Activated CD4-positive, alpha-beta T cell treated with anti-CD3 and anti-CD28 coated beads for 36 hours (primary cell): ENCODE measurements at regions not wholly inside any gene's neighbourhood (a gene's known extent, or its start where the extent isn't known, plus 50 kb on each side); places are given as distances from the start of the nearest gene placed in this dataset.

Source experiments
- ATAC-seq: fragments of 200-7000 bp; cut with Tn5 transposase; one replicate; pipeline ENCODE4 v1.10.0; 2021; ENCODE audit warnings: mild to moderate bottlenecking, moderate library complexity
- CTCF ChIA-PET: fragments of 350-600 bp; sonication (Branson Sonifier 250); formaldehyde crosslinking; loops from one replicate; lab custom pipeline; 2021; ENCODE audit warnings: antibody characterized with exemption; lab: Charles Lee
- POLR2A ChIA-PET: fragments of 350-600 bp; sonication (Branson Sonifier 250); formaldehyde crosslinking; loops from one replicate; lab custom pipeline; 2021; ENCODE audit warnings: antibody characterized with exemption, inconsistent platforms; lab: Charles Lee
- DNase-seq: peaks from one replicate; pipeline ENCODE4 v3.0.0-alpha.2; 2020
- H3K27ac Mint-ChIP-seq: one replicate; pipeline ENCODE4 v1.8.0; 2021; ENCODE audit warnings: mixed read lengths
- H3K27me3 Mint-ChIP-seq: one replicate; pipeline ENCODE4 v1.8.0; 2021; ENCODE audit warnings: mixed read lengths
- H3K36me3 Mint-ChIP-seq: one replicate; pipeline ENCODE4 v1.8.0; 2021; ENCODE audit warnings: low read depth, mixed read lengths
- H3K4me1 Mint-ChIP-seq: one replicate; pipeline ENCODE4 v1.8.0; 2021; ENCODE audit warnings: mixed read lengths
- H3K4me3 Mint-ChIP-seq: one replicate; pipeline ENCODE4 v1.8.0; 2021; ENCODE audit warnings: mild to moderate bottlenecking, moderate library complexity, mixed read lengths
- H3K9me3 Mint-ChIP-seq: one replicate; pipeline ENCODE4 v1.8.0; 2021; ENCODE audit warnings: low read depth, mixed read lengths
- intact Hi-C, 2 experiments: fragments of 100-400 bp; cut with DNase I in 1 of 2; cut with micrococcal nuclease in 1 of 2; formaldehyde crosslinking; loops; one replicate each; pipeline versions ENCODE4 v1.14.2 to v1.15.1; 2022 to 2024; cut with DNase I, micrococcal nuclease

DNA sequence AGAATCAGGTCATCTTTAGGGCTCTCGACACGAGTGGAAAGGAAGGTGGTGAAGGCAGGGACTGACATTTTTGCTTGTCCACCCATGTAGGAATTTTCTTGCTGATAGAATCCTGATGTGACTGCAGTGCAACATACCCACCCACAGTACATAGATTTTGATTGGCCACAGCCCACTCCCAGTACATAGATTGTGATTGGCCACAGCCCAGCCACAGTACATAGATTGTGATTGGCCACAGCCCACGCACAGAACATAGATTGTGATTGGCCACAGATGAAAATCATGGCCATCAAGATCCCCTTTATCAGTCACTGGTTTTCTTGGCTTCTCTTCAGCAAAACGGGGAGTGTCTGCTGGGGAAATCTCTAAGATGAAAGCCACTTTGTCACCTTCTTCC is 1041.5 kb downstream of the AACS start:
- CTCF ChIA-PET = no interaction called here
- H3K27ac Mint-ChIP-seq = no peak overlapping the region
- DNase-seq = no peak
- H3K4me1 Mint-ChIP-seq = no peaks in the 10 kb centered on the region
- peaks cover 2% of the 10 kb centered on the region for H3K27me3 Mint-ChIP-seq
- intact Hi-C loops = no loop called here
- H3K9me3 Mint-ChIP-seq = no peaks in the 10 kb centered on the region
- ATAC-seq = no peak
- POLR2A ChIA-PET = no interaction called here
- H3K4me3 Mint-ChIP-seq = no peak overlapping the region
- H3K36me3 Mint-ChIP-seq = no peaks in the 10 kb centered on the region

GRCh38 chr12:126107659-126108058 is 1042.4 kb downstream of the AACS start:
- intact Hi-C loops = no loop called here
- Mint-ChIP-seq H3K36me3 (no peaks in the 10 kb centered on the region), H3K27ac (no peak overlapping the region), H3K4me1 (no peaks in the 10 kb centered on the region), H3K27me3 (peaks cover 2% of the 10 kb centered on the region), H3K4me3 (no peak overlapping the region), H3K9me3 (no peaks in the 10 kb centered on the region)
- ChIA-PET POLR2A (no interaction called here), CTCF (no interaction called here)
- DNase-seq = no peak
- no peak for ATAC-seq

DNA sequence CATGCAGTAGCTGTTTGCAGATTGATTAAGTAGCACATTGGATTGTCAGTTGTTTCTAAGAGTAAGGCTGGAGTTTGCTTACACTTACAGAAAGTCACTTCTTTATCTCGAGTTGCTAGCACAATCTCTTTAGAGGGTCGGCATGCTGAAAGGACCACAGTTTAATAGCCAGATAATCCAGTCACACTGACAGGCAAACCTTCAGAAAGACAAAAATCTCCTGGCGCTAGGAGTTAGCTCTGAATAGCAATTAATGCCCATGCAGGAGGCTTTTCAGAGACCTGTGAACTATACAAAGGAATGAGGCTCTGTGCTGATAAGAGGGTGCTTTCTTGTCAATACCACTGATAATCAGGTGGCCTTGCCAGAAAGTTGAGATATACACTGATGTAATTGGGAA is 1043.0 kb downstream of the AACS start:
- H3K36me3 Mint-ChIP-seq = no peaks in the 10 kb centered on the region
- intact Hi-C loops = no loop called here
- DNase-seq (no peak), ATAC-seq (no peak)
- no peak overlapping the region for H3K27ac Mint-ChIP-seq
- no peaks in the 10 kb centered on the region for H3K9me3 Mint-ChIP-seq
- H3K4me3 Mint-ChIP-seq = no peak overlapping the region
- CTCF ChIA-PET = no interaction called here
- peaks cover 2% of the 10 kb centered on the region for H3K27me3 Mint-ChIP-seq
- no peaks in the 10 kb centered on the region for H3K4me1 Mint-ChIP-seq
- POLR2A ChIA-PET = no interaction called here

DNA sequence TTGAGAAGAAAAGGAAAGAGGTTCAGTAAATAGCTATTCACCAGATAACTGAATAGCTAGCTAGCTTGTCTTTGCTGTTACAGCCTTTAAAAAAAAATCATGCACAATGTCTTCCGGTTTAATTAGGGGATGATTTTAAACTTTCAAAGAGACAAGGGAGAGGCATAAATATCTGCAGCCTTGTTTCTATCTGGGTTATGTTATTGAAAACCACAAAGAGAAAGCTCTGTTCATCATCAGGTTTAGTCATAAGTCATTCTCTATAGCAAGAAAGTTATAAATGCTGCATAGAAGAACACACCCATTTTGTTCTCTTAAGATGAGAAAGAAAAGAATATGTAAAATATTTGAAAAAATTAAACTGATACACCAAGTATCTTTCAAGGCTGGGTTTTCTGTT is 1046.9 kb downstream of the AACS start:
- ChIA-PET CTCF (no interaction called here), POLR2A (no interaction called here)
- Mint-ChIP-seq H3K27ac (no peak overlapping the region), H3K27me3 (peaks cover 2% of the 10 kb centered on the region), H3K4me3 (no peak overlapping the region), H3K4me1 (no peaks in the 10 kb centered on the region), H3K9me3 (no peaks in the 10 kb centered on the region), H3K36me3 (no peaks in the 10 kb centered on the region)
- intact Hi-C loops = no loop called here
- ATAC-seq = no peak
- DNase-seq = no peak

DNA sequence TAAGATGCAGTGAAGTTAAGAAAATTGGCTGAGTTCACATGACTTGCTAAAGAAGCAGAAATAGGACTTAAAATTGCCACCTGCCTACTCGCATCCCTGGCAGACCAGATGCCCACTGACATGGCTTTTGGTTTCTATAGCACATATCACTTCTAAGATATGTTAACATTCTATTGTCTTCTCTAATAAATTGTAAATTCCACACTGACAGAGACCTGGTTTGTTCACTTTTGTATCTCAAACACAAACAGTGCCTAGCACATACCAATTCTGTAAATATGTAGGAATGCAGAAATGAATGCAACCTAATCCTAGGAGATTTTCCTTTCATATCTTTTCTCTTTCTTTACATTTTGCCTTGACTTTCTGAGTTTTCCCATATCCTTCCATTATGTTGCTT is 1047.6 kb downstream of the AACS start:
- ATAC-seq (no peak), DNase-seq (no peak)
- Mint-ChIP-seq H3K27me3 (peaks cover 2% of the 10 kb centered on the region), H3K36me3 (no peaks in the 10 kb centered on the region), H3K4me3 (no peak overlapping the region), H3K27ac (no peak overlapping the region), H3K4me1 (no peaks in the 10 kb centered on the region), H3K9me3 (no peaks in the 10 kb centered on the region)
- intact Hi-C loops = no loop called here
- POLR2A ChIA-PET = no interaction called here
- CTCF ChIA-PET = no interaction called here

DNA sequence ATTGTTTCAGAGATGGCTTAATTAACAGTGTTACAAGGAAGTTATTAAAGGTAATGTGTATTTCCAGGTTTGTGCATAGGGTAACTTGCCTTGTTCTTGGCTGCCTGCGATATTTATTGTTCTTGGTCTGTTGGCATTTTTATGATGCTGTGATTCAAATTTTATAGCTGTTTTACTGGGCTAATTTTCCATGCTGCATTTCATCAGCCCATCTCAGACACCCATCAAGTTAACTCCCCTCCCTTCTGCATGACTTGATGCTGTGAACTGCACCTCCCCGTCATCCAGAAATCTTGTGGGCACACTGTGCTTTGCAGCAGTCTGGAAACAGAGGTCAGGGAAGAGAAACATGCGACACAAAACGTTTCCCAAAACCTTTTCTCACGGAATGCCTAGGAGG is 1049.2 kb downstream of the AACS start:
- Mint-ChIP-seq H3K36me3 (no peaks in the 10 kb centered on the region), H3K4me3 (no peak overlapping the region), H3K27ac (no peak overlapping the region), H3K27me3 (peaks cover 2% of the 10 kb centered on the region), H3K9me3 (peaks cover 2% of the 10 kb centered on the region), H3K4me1 (no peaks in the 10 kb centered on the region)
- POLR2A ChIA-PET = no interaction called here
- DNase-seq (no peak), ATAC-seq (no peak)
- CTCF ChIA-PET = no interaction called here
- intact Hi-C loops = no loop called here

DNA sequence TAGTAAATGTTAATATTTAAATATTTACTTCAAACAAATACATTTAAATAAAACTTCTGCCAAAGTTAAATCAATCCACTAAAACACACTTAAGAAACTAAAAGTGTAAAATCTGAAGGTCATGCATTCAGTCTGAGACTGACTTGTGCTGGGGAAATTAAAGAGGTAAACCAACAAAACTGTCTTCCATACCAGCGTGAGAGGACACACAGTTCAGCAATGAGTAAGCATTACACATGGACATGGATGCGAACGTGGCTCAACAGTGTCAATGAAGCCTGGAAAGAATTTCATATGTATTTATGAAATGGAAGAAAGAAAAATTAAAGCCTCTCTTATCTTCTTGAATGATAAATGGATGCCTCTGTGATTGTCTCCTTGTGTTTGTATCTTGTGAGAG is 1052.3 kb downstream of the AACS start:
- no peaks in the 10 kb centered on the region for H3K36me3 Mint-ChIP-seq
- POLR2A ChIA-PET = no interaction called here
- no peak overlapping the region for H3K4me3 Mint-ChIP-seq
- DNase-seq = no peak
- H3K9me3 Mint-ChIP-seq = peaks cover 2% of the 10 kb centered on the region
- H3K27ac Mint-ChIP-seq = no peak overlapping the region
- peaks cover 2% of the 10 kb centered on the region for H3K27me3 Mint-ChIP-seq
- ATAC-seq = no peak
- no peaks in the 10 kb centered on the region for H3K4me1 Mint-ChIP-seq
- CTCF ChIA-PET = no interaction called here
- intact Hi-C loops = no loop called here

DNA sequence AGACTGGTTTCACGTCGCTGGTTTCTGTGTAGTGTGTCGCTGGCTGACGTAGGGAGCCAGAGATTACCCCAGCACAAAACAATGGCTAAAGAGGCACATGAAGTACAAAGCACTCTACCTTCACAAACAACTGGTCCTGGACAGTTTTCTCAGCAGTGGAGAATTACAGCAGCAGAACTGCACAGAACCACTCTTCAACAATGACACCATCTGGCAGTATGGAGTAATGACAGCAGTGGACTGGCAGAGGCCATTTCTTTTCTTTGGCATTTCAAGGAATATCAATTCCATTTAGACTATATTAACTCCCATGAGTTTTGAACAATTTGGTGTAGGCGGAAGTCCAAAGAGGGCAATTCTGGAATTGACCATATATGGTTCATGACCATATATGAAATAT is 1074.1 kb downstream of the AACS start:
- ChIA-PET POLR2A (no interaction called here), CTCF (interaction anchor here (0.6 kb wide), 1 partner anchor 46 kb away, joined by 3 read pairs; no protein-coding TSS in a partner anchor)
- H3K9me3 Mint-ChIP-seq = peaks cover 39% of the 10 kb centered on the region
- no peaks in the 10 kb centered on the region for H3K4me1 Mint-ChIP-seq
- no peak for DNase-seq
- intact Hi-C loops = no loop called here
- H3K27ac Mint-ChIP-seq = no peak overlapping the region
- peaks cover 10% of the 10 kb centered on the region for H3K36me3 Mint-ChIP-seq
- H3K4me3 Mint-ChIP-seq = no peak overlapping the region
- no peaks in the 10 kb centered on the region for H3K27me3 Mint-ChIP-seq
- ATAC-seq = no peak

GRCh38 chr12:126144603-126145002 is 1079.4 kb downstream of the AACS start:
- Mint-ChIP-seq H3K27me3 (no peaks in the 10 kb centered on the region), H3K36me3 (no peaks in the 10 kb centered on the region), H3K4me1 (no peaks in the 10 kb centered on the region), H3K4me3 (no peak overlapping the region), H3K9me3 (peaks cover 10% of the 10 kb centered on the region), H3K27ac (no peak overlapping the region)
- POLR2A ChIA-PET = no interaction called here
- ATAC-seq = no peak
- no peak for DNase-seq
- CTCF ChIA-PET = interaction anchor here (0.7 kb wide), 1 partner anchor 53 kb away, joined by 4 read pairs; no protein-coding TSS in a partner anchor
- intact Hi-C loops = no loop called here

GRCh38 chr12:126147321-126147720 is 1082.1 kb downstream of the AACS start:
- ATAC-seq (no peak), DNase-seq (no peak)
- Mint-ChIP-seq H3K4me3 (no peak overlapping the region), H3K36me3 (no peaks in the 10 kb centered on the region), H3K27ac (no peak overlapping the region), H3K27me3 (no peaks in the 10 kb centered on the region), H3K9me3 (peaks cover 5% of the 10 kb centered on the region), H3K4me1 (no peaks in the 10 kb centered on the region)
- ChIA-PET CTCF (no interaction called here), POLR2A (no interaction called here)
- intact Hi-C loops = no loop called here

DNA sequence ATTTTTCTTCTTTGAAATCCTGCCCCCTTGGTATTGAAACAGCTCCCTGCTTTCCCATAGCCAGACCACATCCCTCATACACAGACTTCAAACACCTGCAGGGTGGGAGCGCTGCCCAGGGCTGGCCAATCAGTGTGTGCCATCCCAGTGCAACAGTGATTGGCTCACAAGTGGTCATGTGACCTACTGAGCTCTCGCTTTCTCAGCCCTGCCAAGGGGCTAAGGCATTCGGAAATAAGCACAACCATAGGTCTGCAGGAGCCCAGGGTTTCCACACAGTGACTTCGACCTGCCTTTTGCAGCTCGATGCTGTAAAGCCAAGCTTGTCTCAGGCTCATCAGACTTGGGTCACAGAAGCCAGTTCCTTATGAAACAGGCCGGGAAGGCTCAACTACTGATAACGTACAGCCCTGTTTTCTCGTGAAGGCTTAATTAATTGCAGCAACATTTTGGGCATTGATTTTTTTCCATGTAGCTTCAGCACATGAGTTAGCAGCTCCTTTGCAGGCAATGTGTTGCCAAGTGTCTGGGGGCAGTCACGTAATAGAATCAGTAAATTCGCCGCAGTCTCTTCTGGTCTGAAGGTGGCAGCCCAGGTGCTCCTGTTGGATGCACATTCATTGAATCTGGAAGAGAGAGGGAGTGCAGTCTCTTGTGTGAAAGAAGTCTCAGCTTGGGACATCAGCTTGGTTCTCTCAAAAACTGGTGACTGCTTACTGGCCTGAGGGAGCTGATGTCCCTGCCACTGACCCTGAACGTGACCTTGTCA is 1091.8 kb downstream of the AACS start:
- Mint-ChIP-seq H3K4me1 (no peaks in the 10 kb centered on the region), H3K4me3 (no peak overlapping the region), H3K27ac (no peak overlapping the region), H3K27me3 (no peaks in the 10 kb centered on the region), H3K36me3 (no peaks in the 10 kb centered on the region), H3K9me3 (no peaks in the 10 kb centered on the region)
- CTCF ChIA-PET = interaction anchor here (0.6 kb wide), 1 partner anchor 156 kb away, joined by 3 read pairs; no protein-coding TSS in a partner anchor
- no peak for DNase-seq
- intact Hi-C loops = no loop called here
- POLR2A ChIA-PET = no interaction called here
- no peak for ATAC-seq

DNA sequence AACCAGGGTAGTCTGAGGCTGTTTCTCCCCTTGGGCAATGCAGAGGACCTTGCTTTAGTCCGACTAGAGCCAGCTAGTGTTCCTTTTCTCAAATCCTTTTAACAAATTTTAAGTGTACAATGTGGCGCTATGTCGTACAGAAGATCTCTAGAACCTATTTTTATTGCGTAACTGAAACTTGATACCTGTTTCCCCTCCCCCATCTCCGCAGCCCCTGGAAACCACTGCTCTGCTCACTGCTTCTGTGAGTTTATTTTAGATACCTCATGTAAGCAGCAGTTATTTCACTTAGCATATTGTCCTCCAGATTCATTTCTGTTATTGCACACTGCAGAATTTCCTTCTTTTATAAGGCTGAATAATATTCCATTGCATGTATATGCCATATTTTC is 1092.3 kb downstream of the AACS start:
- intact Hi-C loops = no loop called here
- Mint-ChIP-seq H3K27me3 (no peaks in the 10 kb centered on the region), H3K27ac (no peak overlapping the region), H3K4me1 (no peaks in the 10 kb centered on the region), H3K36me3 (no peaks in the 10 kb centered on the region), H3K9me3 (no peaks in the 10 kb centered on the region), H3K4me3 (no peak overlapping the region)
- ChIA-PET CTCF (no interaction called here), POLR2A (no interaction called here)
- DNase-seq (no peak), ATAC-seq (no peak)
